T-helper 9 cell (primary cell): ENCODE measurements at regions not wholly inside any gene's neighbourhood (a gene's known extent, or its start where the extent isn't known, plus 50 kb on each side); places are given as distances from the start of the nearest gene placed in this dataset.
"Not testable (repeated sequence)": the region's sequence is repeated elsewhere in the genome, so short reads cannot be mapped to it uniquely, and the experiment has no call there.

ENCODE experiments used
- DNase-seq: peaks from one replicate; pipeline ENCODE4 v3.0.0-alpha.2; 2020

DNA sequence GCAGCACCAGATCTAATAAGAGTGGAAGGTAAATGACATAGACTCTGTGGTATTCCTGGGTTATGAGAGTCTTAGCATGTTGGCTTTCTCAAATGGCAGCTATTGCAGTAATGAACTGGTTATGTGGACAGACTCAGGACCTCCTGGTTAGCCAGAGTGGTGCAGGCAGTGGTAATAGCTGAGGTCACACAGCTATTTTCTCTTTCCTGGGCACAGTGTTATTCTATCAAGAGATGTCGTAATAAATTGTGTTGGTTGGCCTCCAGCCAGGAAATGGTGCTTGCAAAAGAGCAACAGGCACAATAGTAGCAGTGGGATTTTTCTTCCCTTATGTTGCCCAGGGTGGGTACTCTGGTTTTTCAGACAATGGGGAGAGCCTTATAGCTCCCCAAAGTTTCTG lies 279.2 kb upstream of the FGF16 start:
- DNase-seq = no peak

DNA sequence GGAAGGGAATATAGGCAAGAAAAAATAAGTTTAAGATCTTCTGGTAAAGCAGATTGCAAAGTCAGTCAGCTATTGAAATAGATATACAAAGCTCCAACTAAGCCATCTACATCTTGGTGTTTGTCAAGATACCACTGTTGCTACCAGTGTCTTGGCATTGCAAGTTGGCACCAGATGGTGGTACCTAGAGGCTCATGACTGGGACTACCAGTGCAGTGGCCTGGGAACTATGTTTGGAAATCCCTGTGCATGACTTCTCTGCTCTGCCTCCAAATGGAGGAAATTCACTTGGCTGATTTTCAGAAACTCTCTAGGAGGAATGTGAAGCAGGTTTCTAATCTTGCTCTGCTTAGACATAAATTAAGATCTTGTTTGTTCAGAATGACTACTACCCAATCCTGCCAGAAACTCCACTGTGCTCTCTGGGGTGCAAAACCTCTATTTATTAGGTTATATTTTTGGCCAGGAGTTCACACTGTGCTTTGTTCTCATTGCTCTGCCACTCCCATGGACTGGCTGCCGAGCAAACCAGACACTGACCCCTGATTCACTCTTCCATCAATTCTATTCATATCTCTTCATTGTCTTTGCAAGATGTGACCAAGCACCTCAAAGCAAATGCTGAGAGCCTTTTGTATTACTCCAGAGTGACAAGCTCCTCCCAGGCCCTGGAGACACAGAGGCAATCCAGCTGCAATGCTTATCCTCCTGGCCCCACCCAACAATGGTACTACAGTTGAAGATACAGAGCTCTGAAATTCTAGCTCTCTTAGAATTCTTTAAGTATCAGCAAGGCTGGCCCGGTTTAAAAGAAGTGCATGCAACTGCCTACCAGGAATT lies 272.3 kb upstream of the FGF16 start:
- no peak for DNase-seq

DNA sequence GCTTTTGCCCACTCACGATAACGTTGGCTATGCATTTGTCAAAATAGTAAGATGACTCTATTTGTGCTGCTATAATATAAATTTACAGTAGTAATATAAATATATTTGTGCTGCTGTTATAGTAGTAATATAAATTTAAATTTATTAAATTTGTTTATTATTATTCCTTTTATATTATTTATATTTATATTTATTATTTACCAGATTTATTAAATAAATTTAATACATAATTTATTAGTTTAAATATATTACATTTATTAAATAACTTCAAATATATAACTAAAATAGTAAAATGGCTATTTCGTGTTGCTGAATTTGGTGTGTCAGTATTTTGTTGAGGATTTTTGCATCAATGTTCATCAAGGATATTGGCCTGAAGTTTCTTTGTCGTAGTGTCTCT lies 246.5 kb upstream of the FGF16 start:
- DNase-seq = no peak

DNA sequence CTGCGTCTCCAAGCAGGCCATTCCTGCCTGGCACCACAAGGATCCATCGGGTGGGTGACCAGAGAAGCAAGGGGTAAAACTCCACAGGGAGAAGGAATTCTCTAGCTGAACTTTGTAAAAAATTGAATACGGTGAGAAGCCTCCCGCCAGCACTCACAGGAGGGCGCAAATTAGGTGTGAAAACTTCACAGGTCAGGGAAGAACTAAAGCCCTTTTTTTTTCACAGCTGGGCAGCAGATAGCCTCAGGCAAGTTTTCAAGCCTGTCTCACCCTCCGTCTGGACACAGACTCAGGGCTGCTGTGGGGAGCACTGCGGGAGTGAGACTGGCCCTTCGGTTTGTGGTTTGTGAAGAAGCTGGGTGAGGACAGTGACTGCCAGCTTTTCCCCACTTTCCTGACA lies 224.1 kb upstream of the FGF16 start:
- no peak for DNase-seq

DNA sequence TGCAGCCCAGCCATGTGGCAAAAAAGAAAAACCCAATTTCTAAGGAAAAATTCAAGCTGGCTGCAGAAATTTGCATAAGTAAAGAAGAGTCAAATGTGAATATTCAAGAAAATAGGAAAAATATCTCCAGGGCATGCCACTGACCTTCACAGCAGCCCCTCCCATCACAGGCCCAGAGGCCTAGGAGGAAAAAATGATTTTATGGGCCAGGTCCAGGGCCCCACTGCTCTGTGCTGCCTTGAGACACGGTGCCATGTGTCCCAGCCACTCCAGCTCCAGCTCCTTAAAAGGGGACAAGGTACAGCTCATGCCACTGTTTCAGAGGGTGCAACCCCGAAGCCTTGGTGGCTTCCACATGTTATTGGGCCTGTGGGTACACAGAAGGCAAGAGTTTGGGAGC lies 182.7 kb upstream of the FGF16 start:
- no peak for DNase-seq

DNA sequence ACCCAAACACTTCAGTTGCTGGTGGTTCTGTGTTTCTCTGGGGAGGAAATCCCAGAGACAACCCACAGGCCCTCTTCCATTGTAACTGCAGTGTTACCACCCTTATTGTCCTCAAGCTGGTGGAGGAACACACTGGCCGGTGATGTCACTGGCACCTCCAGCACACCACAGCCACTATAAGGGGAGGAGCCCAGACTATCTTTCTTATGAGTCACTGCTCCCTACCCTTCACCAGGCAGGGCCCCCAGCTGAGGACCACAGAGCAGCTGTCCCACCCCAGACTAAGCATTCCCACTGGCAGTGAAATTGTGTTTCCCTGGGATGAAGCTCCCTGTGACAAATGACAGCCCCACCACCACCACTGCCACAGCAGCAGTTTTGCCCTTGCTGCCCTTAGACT lies 171.8 kb upstream of the FGF16 start:
- no peak for DNase-seq

DNA sequence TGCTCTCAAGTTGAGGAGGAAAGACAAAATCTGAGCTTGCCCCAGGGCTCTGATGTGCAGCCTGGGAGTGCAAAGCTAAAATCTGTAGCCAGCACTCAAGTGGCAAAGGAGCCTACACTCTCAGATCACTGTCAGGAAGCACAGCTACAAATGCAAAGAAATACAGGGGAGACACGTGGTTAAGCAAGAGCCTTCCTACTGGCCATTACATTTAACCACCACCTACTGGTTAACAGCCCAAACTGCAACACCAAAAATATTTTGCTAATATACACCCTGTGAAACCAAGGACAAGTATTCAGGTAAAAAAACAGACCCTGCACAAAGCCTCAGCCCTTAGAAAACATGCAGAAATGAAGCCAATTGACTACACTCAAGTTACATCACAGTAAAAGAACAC lies 170.4 kb upstream of the FGF16 start:
- no peak for DNase-seq

DNA sequence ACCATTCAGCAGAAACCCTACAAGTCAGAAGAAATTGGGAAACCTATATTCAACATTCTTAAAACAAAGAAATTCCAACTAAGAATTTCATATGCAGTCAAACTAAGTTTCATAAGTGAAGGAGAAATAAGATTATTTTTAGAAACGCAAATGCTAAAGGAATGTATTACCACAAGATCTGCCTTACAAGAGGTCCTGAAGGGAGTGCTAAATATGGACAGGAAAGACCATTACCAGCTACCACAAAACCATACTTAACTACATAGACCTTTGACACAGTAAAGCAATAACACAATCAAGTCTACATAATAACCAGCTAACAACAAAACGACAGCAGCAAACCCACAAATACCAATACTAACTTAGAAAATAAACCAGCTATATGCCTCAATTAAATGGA lies 169.3 kb upstream of the FGF16 start:
- no peak for DNase-seq

DNA sequence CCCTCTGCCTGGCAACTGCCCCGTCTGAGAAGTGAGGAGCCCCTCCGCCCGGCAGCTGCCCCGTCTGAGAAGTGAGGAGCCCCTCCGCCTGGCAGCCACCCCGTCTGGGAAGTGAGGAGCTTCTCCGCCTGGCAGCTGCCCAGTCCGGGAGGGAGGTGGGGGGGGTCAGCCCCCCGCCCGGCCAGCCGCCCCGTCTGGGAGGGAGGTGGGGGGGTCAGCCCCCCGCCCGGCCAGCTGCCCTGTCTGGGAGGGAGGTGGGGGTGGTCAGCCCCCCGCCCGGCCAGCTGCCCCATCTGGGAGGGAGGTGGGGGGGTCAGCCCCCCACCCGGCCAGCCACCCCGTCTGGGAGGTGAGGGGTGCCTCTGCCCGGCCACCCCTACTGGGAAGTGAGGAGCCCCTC lies 167.8 kb upstream of the FGF16 start:
- DNase-seq = not testable (repeated sequence)

DNA sequence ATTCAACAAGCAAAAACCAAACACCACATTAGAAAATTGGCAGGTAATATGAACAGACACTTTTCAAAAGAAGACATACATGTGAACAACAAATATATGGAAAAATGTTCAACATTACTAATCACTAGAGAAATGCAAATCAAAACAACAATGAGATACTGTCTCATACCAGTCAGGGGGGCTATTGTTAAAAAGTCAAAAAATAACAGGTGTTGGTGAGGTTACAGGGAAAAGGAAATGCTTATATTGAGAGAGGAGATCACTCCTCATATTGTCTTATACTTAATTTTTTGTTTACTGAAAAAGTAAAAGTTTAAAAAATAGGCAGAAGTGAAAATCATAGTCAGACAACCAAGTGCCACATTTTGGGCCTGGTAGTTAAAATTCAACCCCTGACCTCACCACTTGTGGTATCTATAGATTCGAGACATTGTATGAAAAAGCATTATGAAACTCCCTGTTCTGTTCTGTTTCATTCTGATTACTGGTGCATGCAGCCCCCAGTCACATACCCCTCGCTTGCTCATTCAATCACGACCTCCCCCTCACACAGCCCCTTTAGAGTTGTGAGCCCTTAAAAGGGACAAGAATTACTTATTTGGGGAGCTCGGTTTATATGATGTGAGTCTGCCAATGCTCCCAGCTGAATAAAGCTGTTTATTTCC lies 153.7 kb upstream of the FGF16 start:
- no peak for DNase-seq

DNA sequence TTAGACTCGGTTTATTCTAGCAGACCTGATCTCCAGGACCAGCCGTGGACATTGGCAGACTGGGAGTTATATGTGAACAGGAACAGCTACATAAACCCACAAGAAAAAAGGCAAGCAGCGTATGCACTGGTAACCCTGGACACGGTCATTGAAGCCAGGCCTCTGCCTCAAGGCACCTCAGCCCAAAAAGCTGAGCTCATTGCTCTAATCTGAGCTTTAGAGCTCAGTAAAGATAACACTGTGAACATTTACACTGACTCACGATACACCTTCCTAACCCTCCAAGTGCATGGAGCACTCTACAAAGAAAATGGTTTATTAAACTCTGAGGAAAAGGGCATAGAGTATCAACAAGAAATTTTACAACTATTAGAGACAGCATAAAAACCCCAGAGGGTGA lies 148.9 kb upstream of the FGF16 start:
- no peak for DNase-seq

DNA sequence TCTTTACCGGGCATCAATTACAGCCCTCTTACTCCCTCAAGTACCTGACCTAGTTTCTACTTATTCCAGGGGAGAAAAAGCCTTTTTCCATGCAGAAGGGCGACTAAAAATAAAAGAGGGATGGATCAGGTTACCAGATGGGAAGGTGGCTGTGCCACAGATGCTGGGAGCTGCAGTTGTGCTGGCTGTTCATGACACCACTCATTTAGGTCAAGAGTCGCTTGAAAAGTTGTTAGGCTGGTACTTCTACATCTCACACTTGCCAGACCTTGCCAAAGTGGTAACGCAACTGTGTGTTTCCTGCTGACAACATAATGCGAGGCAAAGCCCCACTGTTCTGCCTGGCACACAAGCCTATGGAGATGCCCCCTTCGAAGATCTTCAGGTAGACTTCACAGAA lies 148.4 kb upstream of the FGF16 start:
- DNase-seq = no peak

DNA sequence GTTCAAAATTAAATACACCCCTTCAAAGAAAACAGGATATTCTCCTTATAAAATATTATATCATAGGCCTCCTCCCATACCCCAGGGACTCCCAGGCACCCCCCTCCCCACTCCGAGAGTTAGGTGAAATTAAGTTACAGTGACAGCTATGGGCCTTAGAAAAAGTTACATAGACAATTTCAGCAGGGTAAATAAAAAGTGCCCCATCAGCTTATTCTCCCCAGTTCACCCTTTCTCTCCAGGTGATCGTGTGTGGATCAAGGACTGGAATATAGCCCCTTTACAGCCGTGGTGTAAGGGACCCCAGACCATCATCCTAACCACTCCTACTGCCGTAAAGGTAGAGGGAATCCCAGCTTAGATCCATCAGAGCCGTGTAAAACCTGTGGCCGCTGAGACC lies 147.6 kb upstream of the FGF16 start:
- DNase-seq = no peak

DNA sequence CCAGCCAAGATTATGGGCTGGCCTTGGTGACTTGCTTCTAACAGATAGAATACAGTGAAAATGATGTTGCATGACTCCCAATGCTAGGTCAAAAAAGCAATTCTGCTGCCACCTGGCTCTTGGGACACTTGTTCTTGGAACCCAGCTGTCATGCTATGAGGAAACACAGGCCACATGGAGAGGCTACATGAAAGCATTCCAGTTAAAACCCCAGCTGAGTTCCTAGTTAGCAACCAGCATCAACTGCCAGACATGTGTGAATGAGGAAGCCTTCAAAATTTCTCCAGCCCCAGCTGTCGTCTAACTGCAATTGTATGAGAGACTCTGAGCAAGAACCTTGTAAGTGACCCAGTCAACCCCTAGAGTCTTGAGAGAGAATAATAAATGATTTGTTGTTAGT lies 105.2 kb upstream of the FGF16 start:
- DNase-seq = no peak

DNA sequence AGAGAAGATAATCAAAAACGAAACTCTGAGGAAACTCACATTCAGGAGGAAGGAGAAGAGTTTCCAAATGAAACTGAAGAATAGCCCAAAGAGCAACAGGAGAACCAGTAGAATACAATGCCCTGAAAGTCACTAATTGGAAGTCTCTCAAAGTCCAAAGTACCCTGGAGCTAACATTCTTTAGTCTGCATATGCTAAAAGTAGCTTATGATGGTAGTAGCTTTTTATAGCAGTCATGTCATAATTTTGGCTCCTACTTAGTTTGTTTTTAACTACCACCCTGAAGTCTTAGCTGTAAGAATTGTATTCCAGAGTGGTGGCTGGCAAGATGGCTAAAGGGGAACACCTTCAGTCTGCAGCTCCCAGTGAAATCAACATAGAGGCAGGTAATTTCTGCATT lies 100.3 kb upstream of the FGF16 start:
- DNase-seq = no peak

DNA sequence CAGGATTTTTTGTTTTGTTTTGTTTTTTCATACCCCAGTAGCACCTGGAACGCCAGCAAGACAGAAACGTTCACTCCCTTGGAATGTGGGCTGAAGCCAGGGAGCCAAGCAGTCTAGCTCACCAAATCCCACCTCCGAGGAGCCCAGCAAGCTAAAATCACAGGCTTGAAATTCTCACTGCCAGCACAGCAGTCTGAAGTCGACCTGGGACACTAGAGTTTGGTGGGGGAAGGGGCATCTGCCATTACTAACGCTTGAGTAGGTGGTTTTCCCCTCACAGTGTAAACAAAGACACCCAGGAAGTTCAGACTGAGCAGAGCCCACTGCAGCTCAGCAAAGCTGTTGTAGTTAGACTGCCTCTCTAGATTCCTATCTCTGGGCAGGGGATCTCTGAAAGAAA lies 99.6 kb upstream of the FGF16 start:
- DNase-seq = no peak

DNA sequence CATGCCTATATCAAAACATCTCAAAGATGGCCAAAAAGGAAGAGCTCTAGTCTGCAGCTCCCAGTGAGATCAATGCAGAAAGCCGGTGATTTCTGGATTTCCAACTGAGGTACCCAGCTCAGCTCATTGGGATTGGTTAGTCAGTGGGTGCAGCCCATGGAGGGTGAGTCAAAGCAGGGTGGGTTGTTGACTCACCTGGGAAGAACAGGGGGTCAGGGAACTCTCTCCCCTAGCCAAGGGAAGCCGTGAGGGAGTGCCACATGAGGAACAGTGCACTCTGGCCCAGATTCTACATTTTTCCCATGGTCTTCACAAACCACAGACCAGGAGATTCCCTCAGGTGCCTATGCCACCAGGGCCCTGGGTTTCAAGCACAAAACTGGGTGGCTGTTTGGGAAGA lies 57.3 kb upstream of the FGF16 start:
- no peak for DNase-seq

DNA sequence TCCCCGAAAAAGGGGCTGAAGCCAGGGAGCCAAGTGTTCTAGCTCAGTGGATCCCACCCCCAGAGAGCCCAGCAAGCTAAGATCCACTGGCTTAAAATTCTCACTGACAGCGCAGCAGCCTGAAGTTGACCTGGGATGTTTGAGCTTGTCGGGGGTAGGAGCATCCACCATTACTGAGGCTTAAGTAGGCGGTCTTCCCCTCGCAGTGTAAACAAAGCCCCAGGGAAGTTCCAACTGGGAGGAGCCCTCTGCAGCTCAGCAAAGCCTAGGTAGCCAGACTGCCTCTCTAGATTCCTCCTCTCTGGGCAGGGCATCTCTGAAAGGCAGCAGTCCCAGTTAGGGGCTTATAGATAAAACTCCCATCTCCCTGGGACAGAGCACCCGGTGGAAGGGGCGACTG lies 56.8 kb upstream of the FGF16 start:
- DNase-seq = not testable (repeated sequence)

DNA sequence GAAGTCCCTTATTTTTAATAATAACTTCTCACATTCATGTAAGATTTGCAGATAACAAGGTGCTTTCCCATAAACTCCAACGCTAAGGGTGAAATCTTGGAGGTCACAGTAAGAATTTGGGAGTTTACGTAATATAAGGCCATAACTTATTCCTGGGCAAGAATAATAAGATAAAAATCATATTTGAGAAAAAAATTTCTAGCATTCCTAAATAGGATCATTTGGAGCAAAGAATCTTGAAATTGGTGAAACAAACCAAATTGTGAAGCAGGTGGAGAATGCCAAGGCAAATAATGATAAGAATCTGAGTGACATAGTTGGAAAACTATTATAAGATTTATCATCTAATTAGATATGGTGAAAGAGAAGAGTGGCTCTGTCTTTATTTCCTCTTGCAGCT lies 50.4 kb upstream of the FGF16 start:
- DNase-seq = no peak
